GM19023 (cell line): ENCODE measurements at regions not wholly inside any gene's neighbourhood (a gene's known extent, or its start where the extent isn't known, plus 50 kb on each side); places are given as distances from the start of the nearest gene placed in this dataset.
"Not testable (repeated sequence)": the region's sequence is repeated elsewhere in the genome, so short reads cannot be mapped to it uniquely, and the experiment has no call there.

Experiments
- ATAC-seq: cut with Tn5 transposase; IDR thresholded peaks from one replicate; pipeline ENCODE4 v1.9.1; 2021; ENCODE audit warnings: mild to moderate bottlenecking, moderate library complexity; ENCODE audit not compliant: unreplicated experiment

- ATAC-seq: no peak
These were observed 166.6 kb downstream of the DKK2 start for GRCh38 chr4:106869551-106869950.

GRCh38 chr4:106868381-106869035 is 167.6 kb downstream of the DKK2 start:
- ATAC-seq: no peak

- ATAC-seq: no peak
These were observed 171.9 kb downstream of the DKK2 start for GRCh38 chr4:106864231-106864630.

GRCh38 chr4:106854569-106855351 is 181.4 kb downstream of the DKK2 start:
- no peak for ATAC-seq

- no peak for ATAC-seq
These were observed 183.7 kb downstream of the DKK2 start for GRCh38 chr4:106852426-106852825.

GRCh38 chr4:106851726-106852125 is 184.4 kb downstream of the DKK2 start:
- no peak for ATAC-seq

GRCh38 chr4:106850691-106851090 is 185.4 kb downstream of the DKK2 start:
- ATAC-seq: no peak

- ATAC-seq: no peak
These were observed 200.2 kb downstream of the DKK2 start for GRCh38 chr4:106835919-106836318.

- ATAC-seq: no peak
These were observed 205.2 kb downstream of the DKK2 start for GRCh38 chr4:106830879-106831278.

GRCh38 chr4:106818764-106819163 is 217.3 kb downstream of the DKK2 start:
- no peak for ATAC-seq

GRCh38 chr4:106816496-106816895 is 219.6 kb downstream of the DKK2 start:
- no peak for ATAC-seq

GRCh38 chr4:106810122-106810521 is 226.0 kb downstream of the DKK2 start:
- ATAC-seq: no peak

- ATAC-seq: no peak
These were observed 227.0 kb downstream of the DKK2 start for GRCh38 chr4:106809076-106809475.

GRCh38 chr4:106806158-106806797 is 229.8 kb downstream of the DKK2 start:
- no peak for ATAC-seq

- ATAC-seq: no peak
These were observed 233.0 kb downstream of the DKK2 start for GRCh38 chr4:106803083-106803482.

GRCh38 chr4:106801386-106801785 is 234.7 kb downstream of the DKK2 start:
- no peak for ATAC-seq

GRCh38 chr4:106796876-106797275 is 239.2 kb downstream of the DKK2 start:
- ATAC-seq: no peak

- no peak for ATAC-seq
These were observed 240.8 kb downstream of the DKK2 start for GRCh38 chr4:106795326-106795725.

GRCh38 chr4:106793933-106794332 is 242.2 kb downstream of the DKK2 start:
- no peak for ATAC-seq

- ATAC-seq: no peak
These were observed 260.5 kb downstream of the DKK2 start for GRCh38 chr4:106775636-106776035.

GRCh38 chr4:106774055-106774454 is 262.1 kb downstream of the DKK2 start:
- ATAC-seq: not testable (repeated sequence)
